ENCODE measurements at regions not wholly inside any gene's neighbourhood (a gene's known extent, or its start where the extent isn't known, plus 50 kb on each side); places are given as distances from the start of the nearest gene placed in this dataset.
A peak's percentile ranks its signal among the peaks of the same experiment; 100 is the strongest.

DNA sequence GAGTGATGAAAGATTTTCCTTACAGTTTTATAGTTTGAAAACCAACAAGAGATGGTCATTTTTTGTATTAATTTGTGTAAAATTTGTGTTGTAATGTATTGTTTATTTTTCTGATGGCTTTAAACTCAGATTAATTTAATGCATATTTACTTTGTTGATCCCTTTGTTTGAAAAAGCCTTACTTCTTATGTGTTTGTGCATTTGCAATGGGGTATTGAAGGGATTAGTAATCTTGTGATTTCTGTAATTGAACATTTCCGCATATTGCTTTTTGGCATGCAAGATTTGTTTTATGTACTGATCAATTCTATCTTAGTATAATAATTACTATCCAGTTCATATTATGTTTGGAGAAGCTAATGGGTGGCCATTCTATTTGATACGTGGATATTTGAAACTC is 98.4 kb upstream of the ROBO1 start:
- H3K4me1 ChIP-seq, result peaks cover 0 to 2% (median 0%) of the 10 kb centered on the region in 4 donors
- no peak overlapping the region for H3K4me3 ChIP-seq
- 89 to 94% methylated on average over 2 of the region's 2 CpGs for WGBS, 2 donors
- H3K27ac ChIP-seq, result no peak overlapping the region
- H3K36me3 ChIP-seq, result no peaks in the 10 kb centered on the region
- H3K27me3 ChIP-seq, result no peaks in the 10 kb centered on the region
- TF ChIP-seq POLR2A (IDR thresholded peaks at IDR 0.05) (no peak), EP300 (IDR thresholded peaks at IDR 0.05) (no peak)
- TF ChIP-seq, protein P1, sequence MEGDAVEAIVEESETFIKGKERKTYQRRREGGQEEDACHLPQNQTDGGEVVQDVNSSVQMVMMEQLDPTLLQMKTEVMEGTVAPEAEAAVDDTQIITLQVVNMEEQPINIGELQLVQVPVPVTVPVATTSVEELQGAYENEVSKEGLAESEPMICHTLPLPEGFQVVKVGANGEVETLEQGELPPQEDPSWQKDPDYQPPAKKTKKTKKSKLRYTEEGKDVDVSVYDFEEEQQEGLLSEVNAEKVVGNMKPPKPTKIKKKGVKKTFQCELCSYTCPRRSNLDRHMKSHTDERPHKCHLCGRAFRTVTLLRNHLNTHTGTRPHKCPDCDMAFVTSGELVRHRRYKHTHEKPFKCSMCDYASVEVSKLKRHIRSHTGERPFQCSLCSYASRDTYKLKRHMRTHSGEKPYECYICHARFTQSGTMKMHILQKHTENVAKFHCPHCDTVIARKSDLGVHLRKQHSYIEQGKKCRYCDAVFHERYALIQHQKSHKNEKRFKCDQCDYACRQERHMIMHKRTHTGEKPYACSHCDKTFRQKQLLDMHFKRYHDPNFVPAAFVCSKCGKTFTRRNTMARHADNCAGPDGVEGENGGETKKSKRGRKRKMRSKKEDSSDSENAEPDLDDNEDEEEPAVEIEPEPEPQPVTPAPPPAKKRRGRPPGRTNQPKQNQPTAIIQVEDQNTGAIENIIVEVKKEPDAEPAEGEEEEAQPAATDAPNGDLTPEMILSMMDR (IDR thresholded peaks at IDR 0.05), result no peak
- H3K9me3 ChIP-seq, result no peaks in the 10 kb centered on the region
- DNase-seq (ENCODE audit: low spot score in 2 of 2), result no peak

DNA sequence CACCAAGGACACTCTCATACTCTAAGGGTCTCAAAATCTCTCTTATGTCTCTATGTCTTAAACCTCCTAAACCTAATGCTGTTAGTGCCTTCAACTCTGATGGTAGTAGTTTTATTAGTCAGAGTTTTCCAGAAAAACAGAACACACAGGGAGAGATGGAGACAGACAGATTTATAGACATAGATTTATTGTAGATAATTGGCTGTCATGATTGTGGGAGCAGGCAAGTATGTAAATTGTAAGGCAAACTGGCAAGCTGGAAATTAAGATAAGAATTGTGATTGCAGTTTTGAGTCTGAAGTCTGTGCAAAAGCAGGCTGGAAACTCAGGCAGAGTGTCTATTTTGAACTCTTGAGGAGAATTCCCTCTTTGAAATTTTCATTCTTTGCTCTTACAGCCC is 96.3 kb upstream of the ROBO1 start:
- Histone ChIP-seq H3K9me3 (no peaks in the 10 kb centered on the region), H3K36me3 (no peaks in the 10 kb centered on the region), H3K27ac (no peak overlapping the region), H3K4me3 (no peak overlapping the region), H3K4me1 (no peaks in the 10 kb centered on the region), H3K27me3 (no peaks in the 10 kb centered on the region)
- no peak for DNase-seq (ENCODE audit: low spot score in 2 of 2)
- TF ChIP-seq POLR2A (IDR thresholded peaks at IDR 0.05) (no peak), EP300 (IDR thresholded peaks at IDR 0.05) (no peak)
- TF ChIP-seq, protein P1 (IDR thresholded peaks at IDR 0.05), result no peak

DNA sequence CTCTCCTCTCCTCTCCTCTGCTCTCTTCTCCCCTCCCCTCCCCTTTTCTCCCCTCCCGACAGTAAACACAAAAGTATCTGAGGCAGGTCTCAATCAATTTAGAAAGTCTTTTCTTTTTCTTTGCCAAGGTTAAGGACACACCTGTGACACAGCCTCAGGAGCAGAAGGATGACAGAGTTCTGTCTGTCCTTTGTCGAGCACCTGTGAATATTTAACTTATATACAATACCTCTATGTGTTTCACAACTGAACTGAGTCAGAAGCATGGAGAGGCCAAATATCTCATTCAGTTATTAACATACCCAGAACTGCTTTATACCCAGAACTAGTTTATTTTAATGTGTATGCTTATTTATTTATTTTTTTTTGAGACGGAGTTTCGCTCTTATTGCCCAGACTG is 81.1 kb upstream of the ROBO1 start:
- H3K27me3 ChIP-seq, result no peaks in the 10 kb centered on the region
- no peaks in the 10 kb centered on the region for H3K36me3 ChIP-seq
- WGBS, 2 donors, result 94% methylated on average over 4 of the region's 4 CpGs
- no peaks in the 10 kb centered on the region for H3K4me1 ChIP-seq
- DNase-seq (ENCODE audit: low spot score in 2 of 2), result no peak
- TF ChIP-seq, protein P1 (IDR thresholded peaks at IDR 0.05), result no peak
- TF ChIP-seq POLR2A (IDR thresholded peaks at IDR 0.05) (no peak), EP300 (IDR thresholded peaks at IDR 0.05) (no peak)
- no peak overlapping the region for H3K27ac ChIP-seq
- H3K9me3 ChIP-seq, result no peaks in the 10 kb centered on the region
- H3K4me3 ChIP-seq, result no peak overlapping the region

DNA sequence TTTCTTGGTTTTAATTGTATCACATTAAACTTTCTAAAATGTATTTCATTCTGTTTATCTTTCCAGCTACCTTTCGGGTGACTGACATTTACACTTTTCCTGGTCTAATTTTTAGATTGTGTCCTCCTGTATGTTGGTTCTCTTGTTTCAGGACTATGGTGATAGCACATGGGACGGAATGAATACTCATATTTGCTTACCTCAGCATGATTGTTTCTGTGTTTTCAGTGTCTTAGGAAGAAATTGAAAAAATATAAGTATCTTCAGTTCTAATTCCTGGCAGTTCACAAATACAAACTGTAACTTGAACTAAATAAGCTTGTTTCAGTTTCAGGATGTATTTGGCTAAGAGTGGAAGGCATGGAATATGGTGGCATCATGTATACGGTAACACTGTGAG is 80.1 kb upstream of the ROBO1 start:
- H3K36me3 ChIP-seq, result no peaks in the 10 kb centered on the region
- TF ChIP-seq POLR2A (IDR thresholded peaks at IDR 0.05), result no peak
- TF ChIP-seq, protein P1 (IDR thresholded peaks at IDR 0.05), result no peak
- TF ChIP-seq EP300 (IDR thresholded peaks at IDR 0.05), result no peak
- DNase-seq (ENCODE audit: low spot score in 2 of 2), result no peak
- no peaks in the 10 kb centered on the region for H3K9me3 ChIP-seq
- WGBS, 2 donors, result 58 to 59% methylated on average over 3 of the region's 3 CpGs
- no peak overlapping the region for H3K4me3 ChIP-seq
- no peak overlapping the region for H3K27ac ChIP-seq
- H3K4me1 ChIP-seq, result no peaks in the 10 kb centered on the region
- H3K27me3 ChIP-seq, result no peaks in the 10 kb centered on the region

DNA sequence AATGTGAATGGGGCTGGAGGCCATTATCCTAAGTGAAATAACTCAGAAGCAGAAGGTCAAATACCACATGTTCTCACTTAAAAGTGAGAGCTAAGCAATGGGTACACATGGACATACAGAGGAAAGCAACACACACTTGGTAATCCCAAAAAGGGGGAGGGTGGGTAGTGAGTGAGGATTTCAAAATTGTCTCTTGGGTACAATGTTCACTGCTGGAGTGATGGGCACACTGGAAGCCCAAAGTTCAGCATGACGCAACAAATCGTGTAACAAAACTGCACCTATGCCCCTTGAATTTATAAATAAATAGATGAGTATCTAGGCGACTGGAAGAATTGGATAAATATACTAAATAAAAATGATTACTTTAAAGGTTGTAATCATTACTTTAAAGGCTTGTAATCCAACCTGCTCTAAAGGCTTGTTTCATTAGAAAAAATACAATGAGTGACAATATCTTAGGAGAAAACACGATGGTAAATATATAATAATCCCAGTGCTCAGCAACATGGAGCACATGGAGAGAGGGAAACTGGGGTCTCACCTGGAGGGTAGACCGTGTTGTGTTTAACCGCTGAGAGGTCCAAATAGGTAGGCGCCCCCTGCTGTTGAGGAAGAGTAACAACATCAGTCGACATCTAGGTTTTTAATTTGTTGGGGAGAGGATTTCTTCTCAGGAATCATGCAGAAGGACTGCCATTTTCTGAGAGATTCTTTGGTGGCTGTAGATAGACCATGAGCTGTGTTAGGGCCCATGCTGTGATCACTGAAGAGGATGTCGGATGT is 78.5 kb upstream of the ROBO1 start:
- no peak for DNase-seq (ENCODE audit: low spot score in 2 of 2)
- no peaks in the 10 kb centered on the region for H3K27me3 ChIP-seq

More for the DNA sequence above, 78.5 kb upstream of the ROBO1 start:
- no peak overlapping the region for H3K4me3 ChIP-seq
- no peaks in the 10 kb centered on the region for H3K4me1 ChIP-seq
- H3K9me3 ChIP-seq, result no peaks in the 10 kb centered on the region
- H3K36me3 ChIP-seq, result no peaks in the 10 kb centered on the region
- no peak overlapping the region for H3K27ac ChIP-seq
- WGBS, 2 donors, result 70 to 73% methylated on average over 9 of the region's 9 CpGs
- TF ChIP-seq POLR2A (IDR thresholded peaks at IDR 0.05), result no peak
- TF ChIP-seq, protein P1 (IDR thresholded peaks at IDR 0.05), result peak in 1 of 5 experiments; percentile 11
- no peak for TF ChIP-seq EP300 (IDR thresholded peaks at IDR 0.05)

Data from tibial nerve (tissue), 4 donors.